H1 (cell line): ENCODE measurements at regions not wholly inside any gene's neighbourhood (a gene's known extent, or its start where the extent isn't known, plus 50 kb on each side); places are given as distances from the start of the nearest gene placed in this dataset.
A peak's percentile ranks its signal among the peaks of the same experiment; 100 is the strongest.

Source experiments
- CTCF ChIA-PET: fragments of 300-600 bp; sonication (Branson Sonifier 250); formaldehyde crosslinking; loops from one replicate; lab custom pipeline; 2021; ENCODE audit not compliant: partially characterized antibody; lab: Charles Lee
- POLR2A ChIA-PET: fragments of 300-600 bp; sonication (Branson Sonifier 250); formaldehyde crosslinking; loops from one replicate; lab custom pipeline; 2021; ENCODE audit warnings: inconsistent platforms; ENCODE audit not compliant: partially characterized antibody; lab: Charles Lee
- DNase-seq, 2 experiments: peaks; one replicate each; pipeline versions ENCODE4 v3.0.0 to v3.0.0-alpha.2; 2010 to 2022; ENCODE audit warnings: low spot score in 2 of 2, low read depth in 1 of 2, mixed read lengths in 1 of 2
- FAIRE-seq: peaks from 2 replicates; lab custom pipeline; 2011; peaks lifted over from hg19 to GRCh38; lab: Jason Lieb, UNC
- H2AFZ ChIP-seq: 2 replicates; pipeline ENCODE4 v1.8.1; 2012; ENCODE audit warnings: low read length, inconsistent platforms
- H2AK5ac ChIP-seq: 2 replicates; pipeline ENCODE4 v1.6.1; 2013; ENCODE audit warnings: low read depth, low read length
- H2BK120ac ChIP-seq: replicated peaks from 2 replicates; pipeline ENCODE3; 2013; ENCODE audit warnings: low read depth, low read length, inconsistent platforms
- H2BK12ac ChIP-seq: 2 replicates; pipeline ENCODE4 v1.6.1; 2013; ENCODE audit warnings: low read depth, low read length
- H2BK15ac ChIP-seq: 2 replicates; pipeline ENCODE4 v1.6.1; 2013; ENCODE audit warnings: low read length
- H2BK20ac ChIP-seq: 2 replicates; pipeline ENCODE4 v1.6.1; 2013; ENCODE audit warnings: low read length
- H2BK5ac ChIP-seq: 2 replicates; pipeline ENCODE4 v1.6.1; 2013; ENCODE audit warnings: low read depth, low read length
- H3K14ac ChIP-seq: 2 replicates; pipeline ENCODE4 v1.6.1; 2013; ENCODE audit warnings: inconsistent platforms; ENCODE audit not compliant: insufficient read length
- H3K18ac ChIP-seq: 2 replicates; pipeline ENCODE4 v1.6.1; 2013; ENCODE audit warnings: low read length; ENCODE audit errors: extremely low read depth
- H3K23ac ChIP-seq: 2 replicates; pipeline ENCODE4 v1.6.1; 2013; ENCODE audit warnings: inconsistent platforms; ENCODE audit not compliant: insufficient read length
- H3K23me2 ChIP-seq: 2 replicates; pipeline ENCODE4 v1.6.1; 2013; ENCODE audit warnings: low read depth, low read length
- H3K27ac ChIP-seq: 2 replicates; pipeline ENCODE4 v1.6.1; 2011; ENCODE audit warnings: low read depth, low read length, inconsistent platforms
- H3K27me3 ChIP-seq, 4 experiments: replicated peaks in 1 of 4; 1 replicate in 1 of 4; 2 replicates in 3 of 4; pipeline versions ENCODE4 v1.6.1 to v1.8.1; 2011 to 2013; ENCODE audit warnings: low read length in 3 of 4, mild to moderate bottlenecking in 3 of 4, inconsistent platforms in 2 of 4, mixed read lengths in 2 of 4, moderate library complexity in 1 of 4; ENCODE audit not compliant: control insufficient read depth in 3 of 4, insufficient read depth in 3 of 4; ENCODE audit errors: extremely low read depth in 1 of 4
- H3K36me3 ChIP-seq, 4 experiments: 2 replicates each; pipeline versions ENCODE4 v1.6.1 to v1.8.1; 2011 to 2013; ENCODE audit warnings: mild to moderate bottlenecking in 4 of 4, low read length in 3 of 4, moderate library complexity in 2 of 4, control low read depth in 1 of 4, inconsistent platforms in 1 of 4; ENCODE audit not compliant: insufficient read depth in 4 of 4, control insufficient read depth in 2 of 4
- H3K4ac ChIP-seq: replicated peaks from 2 replicates; pipeline ENCODE3; 2013; ENCODE audit warnings: low read length, low read depth, mixed read lengths, inconsistent platforms; ENCODE audit not compliant: insufficient read length
- H3K4me1 ChIP-seq, 4 experiments: replicated peaks in 1 of 4; 1 replicate in 1 of 4; 2 replicates in 3 of 4; pipeline versions ENCODE4 v1.6.1 to v1.8.1; 2011 to 2013; ENCODE audit warnings: low read length in 3 of 4, inconsistent platforms in 2 of 4, mixed read lengths in 1 of 4; ENCODE audit not compliant: insufficient read depth in 4 of 4, control insufficient read depth in 3 of 4
- H3K4me2 ChIP-seq, 2 experiments: 2 replicates each; pipeline versions ENCODE4 v1.6.1 to v1.8.1; 2011 to 2013; ENCODE audit warnings: low read depth in 2 of 2, low read length in 2 of 2, control low read depth in 1 of 2, inconsistent platforms in 1 of 2, mild to moderate bottlenecking in 1 of 2; ENCODE audit not compliant: insufficient read depth in 1 of 2
- H3K4me3 ChIP-seq, 4 experiments: fragments of 200-600, 300-600 bp in 1 of 4; sonication (generic), shearing (Covaris generic), sonication (Bioruptor Twin) in 1 of 4; 2 replicates each; pipeline versions ENCODE4 v1.5.1 to v1.8.1; 2011 to 2016; ENCODE audit warnings: low read length in 4 of 4, low read depth in 3 of 4, control low read depth in 2 of 4, inconsistent platforms in 2 of 4, mild to moderate bottlenecking in 2 of 4, mixed read lengths in 1 of 4, moderate library complexity in 1 of 4; ENCODE audit not compliant: insufficient read depth in 2 of 4; ENCODE audit errors: extremely low read depth in 1 of 4
- H3K56ac ChIP-seq: replicated peaks from 2 replicates; pipeline ENCODE3; 2013; ENCODE audit warnings: low read depth, mild to moderate bottlenecking, mixed read lengths, low read length, inconsistent platforms; ENCODE audit not compliant: insufficient read length
- H3K79me1 ChIP-seq: 2 replicates; pipeline ENCODE4 v1.6.1; 2013; ENCODE audit warnings: low read depth, low read length, control low read depth
- H3K79me2 ChIP-seq, 2 experiments: 2 replicates each; pipeline versions ENCODE4 v1.6.1 to v1.8.1; 2012 to 2013; ENCODE audit warnings: low read length in 2 of 2, mild to moderate bottlenecking in 2 of 2, inconsistent platforms in 1 of 2; ENCODE audit not compliant: insufficient read depth in 2 of 2, control insufficient read depth in 1 of 2
- H3K9ac ChIP-seq, 4 experiments: replicated peaks in 1 of 4; 1 replicate in 1 of 4; 2 replicates in 3 of 4; pipeline versions ENCODE4 v1.6.1 to v1.8.1; 2011 to 2013; ENCODE audit warnings: low read depth in 3 of 4, low read length in 3 of 4, control low read depth in 2 of 4, mild to moderate bottlenecking in 2 of 4, moderate library complexity in 2 of 4, inconsistent platforms in 1 of 4; ENCODE audit errors: extremely low read depth in 1 of 4
- H3K9me3 ChIP-seq, 2 experiments: 2 replicates each; pipeline versions ENCODE4 v1.6.1 to v1.8.1; 2012 to 2013; ENCODE audit warnings: mild to moderate bottlenecking in 2 of 2, moderate library complexity in 2 of 2, control low read depth in 1 of 2, inconsistent platforms in 1 of 2, low read depth in 1 of 2, low read length in 1 of 2, mixed read lengths in 1 of 2; ENCODE audit not compliant: insufficient read depth in 2 of 2
- H4K20me1 ChIP-seq, 2 experiments: replicated peaks in 1 of 2; 2 replicates each; pipeline versions ENCODE3 to v1.8.1; 2011 to 2013; ENCODE audit warnings: inconsistent platforms in 2 of 2, low read length in 2 of 2, mild to moderate bottlenecking in 1 of 2; ENCODE audit not compliant: insufficient read depth in 2 of 2, control insufficient read depth in 1 of 2
- H4K5ac ChIP-seq: 2 replicates; pipeline ENCODE4 v1.6.1; 2013; ENCODE audit warnings: low read length, low read depth, mixed read lengths, inconsistent platforms; ENCODE audit not compliant: insufficient read length
- H4K8ac ChIP-seq: 2 replicates; pipeline ENCODE4 v1.8.0; 2013; ENCODE audit warnings: mild to moderate bottlenecking, moderate library complexity, low read length, inconsistent platforms; ENCODE audit not compliant: insufficient read depth; ENCODE audit errors: extremely low read depth
- H4K91ac ChIP-seq: replicated peaks from 2 replicates; pipeline ENCODE3; 2013; ENCODE audit warnings: low read length, mixed read lengths, inconsistent platforms; ENCODE audit not compliant: insufficient read length
- CHD2 ChIP-seq: IDR thresholded peaks from 2 replicates; pipeline ENCODE4 v1.6.1; 2012; ENCODE audit warnings: low read length, improper control_type of control experiment
- SP4 ChIP-seq: IDR thresholded peaks from 2 replicates; pipeline ENCODE4 v1.6.1; 2012; ENCODE audit warnings: low read length, inconsistent platforms
- WGBS, 2 experiments: shearing (Covaris generic) in 1 of 2; methylation state at CpG; one replicate each; pipeline versions ENCODE4 v1.1.6 to v1.1.7; 2013 to 2015; ENCODE audit warnings: low lambda C conversion rate in 2 of 2, mixed read lengths in 2 of 2, inconsistent platforms in 1 of 2, low coverage in 1 of 2, missing lambda C conversion rate in 1 of 2; ENCODE audit not compliant: insufficient replicate concordance in 2 of 2, insufficient coverage in 1 of 2, insufficient read length in 1 of 2; ENCODE audit errors: extremely low coverage in 1 of 2, missing lambda C conversion rate in 1 of 2; 5-methylcytosine and 5-hydroxymethylcytosine counted together

DNA sequence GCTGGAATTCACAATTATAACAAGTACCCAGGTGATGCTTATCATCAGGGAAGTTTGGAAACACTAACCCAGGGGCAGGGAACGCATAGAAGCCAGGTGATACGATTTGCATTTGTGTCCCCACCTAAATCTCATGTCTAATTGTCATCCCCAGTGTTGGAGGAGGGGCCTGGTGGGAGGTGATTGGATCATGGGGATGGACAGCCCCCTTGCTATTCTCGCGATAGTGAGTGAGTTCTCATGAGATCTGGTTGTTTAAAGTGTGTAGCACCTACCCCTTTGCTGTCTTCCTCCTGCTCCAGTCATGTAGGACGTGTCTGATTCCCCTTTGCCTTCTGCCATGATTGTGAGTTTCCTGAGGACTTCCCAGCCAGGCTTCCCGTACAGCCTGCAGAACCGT, 276.3 kb downstream of the UTP18 start:
- DNase-seq (no peak), FAIRE-seq (no peak)
- no peak overlapping the region for H3K23ac ChIP-seq
- H2BK12ac ChIP-seq: no peak overlapping the region
- H2BK20ac ChIP-seq: no peak overlapping the region
- ChIA-PET POLR2A (no interaction called here), CTCF (interaction anchor here (0.7 to 4.4 kb wide), 23 partner anchors 8 to 198 kb away, joined by 3 to 44 read pairs (median 6); no protein-coding TSS in a partner anchor)
- no peak overlapping the region for H3K14ac ChIP-seq
- no peak overlapping the region for H3K56ac ChIP-seq
- no peak overlapping the region for H3K4me2 ChIP-seq
- H4K5ac ChIP-seq: no peak overlapping the region
- no peak overlapping the region for H2BK120ac ChIP-seq
- H3K18ac ChIP-seq: no peak overlapping the region
- peaks cover 0 to 4% (median 0%) of the 10 kb centered on the region in 4 experiments; a peak in 1 of 7 replicates for H3K4me1 ChIP-seq
- no peak overlapping the region for H3K9ac ChIP-seq
- H4K91ac ChIP-seq: no peak overlapping the region
- no peak overlapping the region for H2BK15ac ChIP-seq
- H2BK5ac ChIP-seq: no peak overlapping the region
- no peak overlapping the region for H3K4me3 ChIP-seq
- H3K27ac ChIP-seq: no peak overlapping the region
- 88% methylated on average over 7 of the region's 7 CpGs; no CpG with 5 or more reads in 1 of the 2 experiments for WGBS, 2 experiments
- H3K27me3 ChIP-seq: no peaks in the 10 kb centered on the region
- H3K79me1 ChIP-seq: no peaks in the 10 kb centered on the region
- H3K4ac ChIP-seq: no peak overlapping the region
- no peaks in the 10 kb centered on the region for H3K23me2 ChIP-seq
- H2AFZ ChIP-seq: no peak overlapping the region; the same call in 1 of the 2 replicates
- H3K9me3 ChIP-seq: no peaks in the 10 kb centered on the region
- H3K36me3 ChIP-seq: no peaks in the 10 kb centered on the region
- H4K20me1 ChIP-seq: no peaks in the 10 kb centered on the region
- H3K79me2 ChIP-seq: no peaks in the 10 kb centered on the region
- no peak overlapping the region for H2AK5ac ChIP-seq
- TF ChIP-seq SP4: no peak
- 0 out of 2 replicates have a peak, but pooled peaks have one; percentile 35 for TF ChIP-seq CHD2
- H4K8ac ChIP-seq: no peak overlapping the region
